ENCODE measurements at regions not wholly inside any gene's neighbourhood (a gene's known extent, or its start where the extent isn't known, plus 50 kb on each side); places are given as distances from the start of the nearest gene placed in this dataset.

DNA sequence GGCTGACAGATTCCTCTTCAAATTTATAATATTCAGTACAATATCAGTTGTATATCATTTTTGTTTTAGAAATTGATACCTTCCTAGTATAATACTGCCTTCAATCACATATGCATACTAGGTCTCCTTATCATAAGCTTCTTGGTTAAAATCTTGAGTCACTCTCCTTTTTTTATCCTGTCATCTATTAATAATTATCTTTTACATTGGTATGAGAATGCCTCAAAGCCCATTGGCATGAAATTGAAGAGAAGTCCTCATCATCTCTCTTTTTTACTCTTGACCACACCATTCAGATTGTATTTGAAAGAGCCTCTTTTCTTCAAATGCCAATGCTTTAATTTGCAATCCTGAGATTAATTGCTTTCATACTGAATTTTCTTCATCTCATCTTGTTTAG is 810.3 kb downstream of the BRINP1 start:
- ATAC-seq, result no peak
- TF ChIP-seq ZNF70 (CRISPR knock-in tag; IDR thresholded peaks at IDR 0.05) (no peak), ESRRG (CRISPR knock-in tag; IDR thresholded peaks at IDR 0.05) (no peak), TCF4 (CRISPR knock-in tag; IDR thresholded peaks at IDR 0.05; ENCODE audit: borderline replicate concordance) (no peak), GLIS3 (CRISPR knock-in tag; IDR thresholded peaks at IDR 0.05) (no peak)
- TF ChIP-seq, protein P1, sequence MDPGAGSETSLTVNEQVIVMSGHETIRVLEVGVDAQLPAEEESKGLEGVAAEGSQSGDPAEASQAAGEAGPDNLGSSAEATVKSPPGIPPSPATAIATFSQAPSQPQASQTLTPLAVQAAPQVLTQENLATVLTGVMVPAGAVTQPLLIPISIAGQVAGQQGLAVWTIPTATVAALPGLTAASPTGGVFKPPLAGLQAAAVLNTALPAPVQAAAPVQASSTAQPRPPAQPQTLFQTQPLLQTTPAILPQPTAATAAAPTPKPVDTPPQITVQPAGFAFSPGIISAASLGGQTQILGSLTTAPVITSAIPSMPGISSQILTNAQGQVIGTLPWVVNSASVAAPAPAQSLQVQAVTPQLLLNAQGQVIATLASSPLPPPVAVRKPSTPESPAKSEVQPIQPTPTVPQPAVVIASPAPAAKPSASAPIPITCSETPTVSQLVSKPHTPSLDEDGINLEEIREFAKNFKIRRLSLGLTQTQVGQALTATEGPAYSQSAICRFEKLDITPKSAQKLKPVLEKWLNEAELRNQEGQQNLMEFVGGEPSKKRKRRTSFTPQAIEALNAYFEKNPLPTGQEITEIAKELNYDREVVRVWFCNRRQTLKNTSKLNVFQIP (CRISPR knock-in tag; IDR thresholded peaks at IDR 0.05; ENCODE audit: borderline replicate concordance, low read depth), result no peak

DNA sequence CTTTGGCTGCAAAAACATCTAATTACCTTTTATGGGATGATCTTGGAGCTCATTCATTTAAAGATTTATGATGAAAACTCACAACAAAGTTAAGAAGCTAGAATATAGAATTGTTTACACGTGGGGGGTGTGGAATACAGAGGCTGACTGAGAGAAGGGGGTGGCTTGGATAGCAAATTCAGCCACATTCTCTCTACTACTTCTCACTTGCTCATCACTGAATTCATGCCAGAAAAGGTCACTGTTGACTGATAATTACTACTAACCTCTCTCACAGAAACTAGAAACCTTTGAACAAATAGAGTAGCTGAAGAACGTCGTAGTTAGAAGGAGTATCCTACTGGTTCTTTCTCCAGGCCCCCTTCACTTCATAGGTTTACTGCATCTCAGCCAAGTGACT is 808.2 kb downstream of the BRINP1 start:
- TF ChIP-seq, protein P2, sequence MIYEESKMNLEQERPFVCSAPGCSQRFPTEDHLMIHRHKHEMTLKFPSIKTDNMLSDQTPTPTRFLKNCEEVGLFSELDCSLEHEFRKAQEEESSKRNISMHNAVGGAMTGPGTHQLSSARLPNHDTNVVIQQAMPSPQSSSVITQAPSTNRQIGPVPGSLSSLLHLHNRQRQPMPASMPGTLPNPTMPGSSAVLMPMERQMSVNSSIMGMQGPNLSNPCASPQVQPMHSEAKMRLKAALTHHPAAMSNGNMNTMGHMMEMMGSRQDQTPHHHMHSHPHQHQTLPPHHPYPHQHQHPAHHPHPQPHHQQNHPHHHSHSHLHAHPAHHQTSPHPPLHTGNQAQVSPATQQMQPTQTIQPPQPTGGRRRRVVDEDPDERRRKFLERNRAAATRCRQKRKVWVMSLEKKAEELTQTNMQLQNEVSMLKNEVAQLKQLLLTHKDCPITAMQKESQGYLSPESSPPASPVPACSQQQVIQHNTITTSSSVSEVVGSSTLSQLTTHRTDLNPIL (CRISPR knock-in tag; IDR thresholded peaks at IDR 0.05; ENCODE audit: low read depth), result no peak
- ATAC-seq, result no peak

DNA sequence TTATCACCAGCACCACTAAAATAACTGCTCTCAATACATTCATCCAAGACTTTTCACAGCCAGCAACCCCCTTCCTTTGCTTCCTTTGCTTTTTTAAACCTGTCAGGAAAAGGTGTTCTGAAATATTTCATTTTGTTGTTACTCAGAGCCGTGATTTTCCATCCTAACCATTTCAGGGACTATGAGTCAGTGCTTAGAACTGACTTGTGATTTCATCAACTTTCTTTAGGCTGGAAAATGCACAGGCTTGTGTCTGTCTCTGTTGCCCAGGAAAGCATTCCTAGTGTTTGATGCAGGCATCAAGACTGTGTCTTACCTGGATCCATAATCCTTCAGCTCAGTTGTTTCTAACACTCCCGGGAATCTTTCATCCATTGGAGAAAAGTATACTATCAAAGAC is 805.6 kb downstream of the BRINP1 start:
- no peak for ATAC-seq
- no peak for TF ChIP-seq SNAI2 (CRISPR knock-in tag; IDR thresholded peaks at IDR 0.05)
- no peak for TF ChIP-seq ZNF70 (CRISPR knock-in tag; IDR thresholded peaks at IDR 0.05)
- no peak for TF ChIP-seq ZNF565 (CRISPR knock-in tag; conservative IDR thresholded peaks at IDR 0.05; ENCODE audit: low read depth)
- no peak for TF ChIP-seq ZFP30 (CRISPR knock-in tag; IDR thresholded peaks at IDR 0.05)
- no peak for TF ChIP-seq TOX (CRISPR knock-in tag; IDR thresholded peaks at IDR 0.05; ENCODE audit: borderline replicate concordance)
- no peak for TF ChIP-seq ESRRG (CRISPR knock-in tag; IDR thresholded peaks at IDR 0.05)
- TF ChIP-seq ISL1 (CRISPR knock-in tag; IDR thresholded peaks at IDR 0.05), result no peak
- no peak for TF ChIP-seq ZC3H10 (CRISPR knock-in tag; IDR thresholded peaks at IDR 0.05)
- TF ChIP-seq ARNTL (CRISPR knock-in tag; IDR thresholded peaks at IDR 0.05; ENCODE audit: borderline replicate concordance, low read depth), result no peak
- TF ChIP-seq, protein P3, sequence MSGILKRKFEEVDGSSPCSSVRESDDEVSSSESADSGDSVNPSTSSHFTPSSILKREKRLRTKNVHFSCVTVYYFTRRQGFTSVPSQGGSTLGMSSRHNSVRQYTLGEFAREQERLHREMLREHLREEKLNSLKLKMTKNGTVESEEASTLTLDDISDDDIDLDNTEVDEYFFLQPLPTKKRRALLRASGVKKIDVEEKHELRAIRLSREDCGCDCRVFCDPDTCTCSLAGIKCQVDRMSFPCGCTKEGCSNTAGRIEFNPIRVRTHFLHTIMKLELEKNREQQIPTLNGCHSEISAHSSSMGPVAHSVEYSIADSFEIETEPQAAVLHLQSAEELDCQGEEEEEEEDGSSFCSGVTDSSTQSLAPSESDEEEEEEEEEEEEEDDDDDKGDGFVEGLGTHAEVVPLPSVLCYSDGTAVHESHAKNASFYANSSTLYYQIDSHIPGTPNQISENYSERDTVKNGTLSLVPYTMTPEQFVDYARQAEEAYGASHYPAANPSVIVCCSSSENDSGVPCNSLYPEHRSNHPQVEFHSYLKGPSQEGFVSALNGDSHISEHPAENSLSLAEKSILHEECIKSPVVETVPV (CRISPR knock-in tag; IDR thresholded peaks at IDR 0.05), result no peak
- TF ChIP-seq PPARA (CRISPR knock-in tag; IDR thresholded peaks at IDR 0.05; ENCODE audit: borderline replicate concordance), result no peak

DNA sequence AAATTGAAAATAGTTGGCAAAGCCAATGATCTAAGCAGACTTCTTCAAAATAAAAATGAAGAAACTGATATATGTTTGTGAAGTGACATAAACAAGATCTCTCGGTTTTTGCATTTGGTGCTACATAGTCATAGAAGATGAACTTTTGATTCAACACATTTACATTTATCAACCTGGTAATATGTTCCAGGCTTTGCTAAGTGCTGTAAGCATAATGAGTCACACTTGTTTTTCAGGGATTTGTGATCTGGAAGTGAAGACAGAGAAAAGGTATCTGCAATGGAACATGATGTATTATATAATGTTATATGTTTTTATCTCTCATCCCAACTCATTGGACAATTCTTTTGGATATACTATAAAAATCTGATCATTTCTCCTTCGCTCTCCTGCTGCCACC is 801.4 kb downstream of the BRINP1 start:
- TF ChIP-seq OSR1 (CRISPR knock-in tag; IDR thresholded peaks at IDR 0.05) (no peak), ZNF565 (CRISPR knock-in tag; conservative IDR thresholded peaks at IDR 0.05; ENCODE audit: low read depth) (no peak), TOX (CRISPR knock-in tag; IDR thresholded peaks at IDR 0.05; ENCODE audit: borderline replicate concordance) (no peak), ARNTL (CRISPR knock-in tag; IDR thresholded peaks at IDR 0.05; ENCODE audit: borderline replicate concordance, low read depth) (no peak), CSDC2 (CRISPR knock-in tag; IDR thresholded peaks at IDR 0.05) (no peak), ZFP3 (CRISPR knock-in tag; IDR thresholded peaks at IDR 0.05) (no peak), PPARA (CRISPR knock-in tag; IDR thresholded peaks at IDR 0.05; ENCODE audit: borderline replicate concordance) (no peak), ZC3H10 (CRISPR knock-in tag; IDR thresholded peaks at IDR 0.05) (no peak), TSHZ2 (CRISPR knock-in tag; IDR thresholded peaks at IDR 0.05) (no peak), BACH2 (CRISPR knock-in tag; IDR thresholded peaks at IDR 0.05; ENCODE audit: borderline replicate concordance) (no peak), TCF4 (CRISPR knock-in tag; IDR thresholded peaks at IDR 0.05; ENCODE audit: borderline replicate concordance) (no peak), ZNF70 (CRISPR knock-in tag; IDR thresholded peaks at IDR 0.05) (no peak)
- TF ChIP-seq, protein P1 (CRISPR knock-in tag; IDR thresholded peaks at IDR 0.05; ENCODE audit: borderline replicate concordance, low read depth), result no peak
- TF ChIP-seq, protein P3 (CRISPR knock-in tag; IDR thresholded peaks at IDR 0.05), result no peak
- ATAC-seq, result no peak
